ENCODE measurements at regions not wholly inside any gene's neighbourhood (a gene's known extent, or its start where the extent isn't known, plus 50 kb on each side); places are given as distances from the start of the nearest gene placed in this dataset.

- no peak for DNase-seq
Observed at GRCh38 chr7:45456747-45457524, 117.2 kb upstream of the ADCY1 start.

- DNase-seq = no peak
Observed at GRCh38 chr7:45457591-45457990, 116.6 kb upstream of the ADCY1 start.

GRCh38 chr7:45459476-45459875 lies 114.7 kb upstream of the ADCY1 start:
- DNase-seq = no peak

- no peak for DNase-seq
Observed at GRCh38 chr7:45460379-45460778, 113.8 kb upstream of the ADCY1 start.

- no peak for DNase-seq
Observed at GRCh38 chr7:45461026-45461425, 113.1 kb upstream of the ADCY1 start.

- DNase-seq = no peak
Observed at GRCh38 chr7:45469103-45469502, 105.1 kb upstream of the ADCY1 start.

GRCh38 chr7:45470031-45470430 lies 104.1 kb upstream of the ADCY1 start:
- DNase-seq = no peak

- no peak for DNase-seq
Observed at GRCh38 chr7:45479781-45480180, 94.4 kb upstream of the ADCY1 start.

GRCh38 chr7:45482451-45482850 lies 91.7 kb upstream of the ADCY1 start:
- DNase-seq = no peak

- DNase-seq = no peak
Observed at GRCh38 chr7:45484094-45484493, 90.1 kb upstream of the ADCY1 start.

- DNase-seq = no peak
Observed at GRCh38 chr7:45486575-45486974, 87.6 kb upstream of the ADCY1 start.

GRCh38 chr7:45494885-45495284 lies 79.3 kb upstream of the ADCY1 start:
- DNase-seq = no peak

- DNase-seq = no peak
Observed at GRCh38 chr7:45495618-45496017, 78.5 kb upstream of the ADCY1 start.

GRCh38 chr7:45500257-45500656 lies 73.9 kb upstream of the ADCY1 start:
- no peak for DNase-seq

- DNase-seq = no peak
Observed at GRCh38 chr7:45501791-45502190, 72.4 kb upstream of the ADCY1 start.

GRCh38 chr7:45506059-45506458 lies 68.1 kb upstream of the ADCY1 start:
- DNase-seq = no peak

- DNase-seq = no peak
Observed at GRCh38 chr7:45509222-45509621, 64.9 kb upstream of the ADCY1 start.

- no peak for DNase-seq
Observed at GRCh38 chr7:45511721-45512597, 62.2 kb upstream of the ADCY1 start.

- DNase-seq = no peak
Observed at GRCh38 chr7:45514944-45515343, 59.2 kb upstream of the ADCY1 start.

GRCh38 chr7:45515346-45515745 lies 58.8 kb upstream of the ADCY1 start:
- no peak for DNase-seq
